Panc1 (cell line): ENCODE measurements at regions not wholly inside any gene's neighbourhood (a gene's known extent, or its start where the extent isn't known, plus 50 kb on each side); places are given as distances from the start of the nearest gene placed in this dataset.

Experiments
- ATAC-seq: fragments of 200-7000 bp; cut with Tn5 transposase; 2 replicates; pipeline ENCODE4 v1.9.1; 2020; ENCODE audit warnings: mild to moderate bottlenecking, moderate library complexity
- BruUV-seq: library from RNA; stranded (reverse); fragments of 400-500 nt; replicated peaks from 2 replicates; lab custom pipeline; 2021; lab: Mats Ljungman, UMichigan
- CTCF ChIA-PET: fragments of 300-600 bp; sonication (Branson Sonifier 250); formaldehyde crosslinking; loops from one replicate; lab custom pipeline; 2022; ENCODE audit warnings: antibody characterized with exemption; lab: Charles Lee
- POLR2A ChIA-PET: fragments of 300-600 bp; sonication (Branson Sonifier 250); formaldehyde crosslinking; loops from one replicate; lab custom pipeline; 2022; ENCODE audit warnings: antibody characterized with exemption; lab: Charles Lee
- DNase-seq: peaks from one replicate; pipeline ENCODE4 v3.0.0-alpha.2; 2010; ENCODE audit warnings: low read depth, low spot score
- H3K27ac ChIP-seq: 2 replicates; pipeline ENCODE4 v1.5.1; 2011; ENCODE audit warnings: mild to moderate bottlenecking, low read length, inconsistent platforms
- H3K27me3 ChIP-seq: fragments of 200-500 bp; sonication (Bioruptor generic); 2 replicates; pipeline ENCODE4 v1.6.0; 2014; ENCODE audit warnings: low read length, inconsistent platforms; ENCODE audit not compliant: control insufficient read depth, insufficient read depth
- H3K36me3 ChIP-seq: fragments of 200-500 bp; sonication (Bioruptor generic); 2 replicates; pipeline ENCODE4 v1.5.1; 2014; ENCODE audit warnings: inconsistent platforms, mild to moderate bottlenecking, low read length, moderate library complexity; ENCODE audit not compliant: control insufficient read depth, insufficient read depth
- H3K4me1 ChIP-seq: 2 replicates; pipeline ENCODE4 v1.5.1; 2011; ENCODE audit warnings: inconsistent platforms, mild to moderate bottlenecking, low read length, moderate library complexity; ENCODE audit not compliant: control insufficient read depth, insufficient read depth
- H3K4me3 ChIP-seq, 2 experiments: 2 replicates each; pipeline ENCODE4 v1.5.1; 2011 to 2012; ENCODE audit warnings: low read depth in 2 of 2, low read length in 2 of 2, mild to moderate bottlenecking in 2 of 2, inconsistent platforms in 1 of 2, moderate library complexity in 1 of 2
- H3K9me3 ChIP-seq: fragments of 200-500 bp; sonication (Bioruptor generic); 2 replicates; pipeline ENCODE4 v1.5.1; 2014; ENCODE audit warnings: low read depth, mild to moderate bottlenecking, inconsistent platforms, low read length, moderate library complexity; ENCODE audit not compliant: control insufficient read depth, insufficient read depth
- CTCF ChIP-seq: fragments of 450-650 bp; IDR thresholded peaks from 2 replicates; pipeline ENCODE4 v1.5.1; 2017; ENCODE audit warnings: mild to moderate bottlenecking
- POLR2AphosphoS5 ChIP-seq: IDR thresholded peaks from 2 replicates; pipeline ENCODE4 v1.6.1; 2012; ENCODE audit warnings: mild to moderate bottlenecking, low read depth, low read length, moderate library complexity
- REST ChIP-seq, 2 experiments: IDR thresholded peaks; 2 replicates each; pipeline ENCODE4 v1.6.1; 2011 to 2012; ENCODE audit warnings: low read depth in 2 of 2, control low read depth in 1 of 2, low read length in 1 of 2, mild to moderate bottlenecking in 1 of 2, moderate library complexity in 1 of 2; ENCODE audit not compliant: insufficient read depth in 1 of 2
- SIN3A ChIP-seq: IDR thresholded peaks from 2 replicates; pipeline ENCODE4 v1.6.1; 2012; ENCODE audit warnings: low read depth, mild to moderate bottlenecking, low read length, moderate library complexity, borderline replicate concordance; ENCODE audit not compliant: insufficient read depth
- TCF7L2 ChIP-seq: IDR thresholded peaks from 2 replicates; pipeline ENCODE4 v1.6.1; 2011; ENCODE audit warnings: mild to moderate bottlenecking, low read depth, low read length, inconsistent platforms
- in situ Hi-C: cut with HindIII; loops from 2 replicates; pipeline ENCODE4 v1.10.0; 2016; ENCODE audit warnings: low sequenced_read_pairs, low pct_unique_long_range_greater_than_20kb
- intact Hi-C: fragments of 100-400 bp; cut with micrococcal nuclease; formaldehyde crosslinking; loops from one replicate; pipeline ENCODE4 v1.10.0; 2022; ENCODE audit not compliant: unreplicated experiment

- Histone ChIP-seq H3K4me3 (no peak overlapping the region), H3K36me3 (no peaks in the 10 kb centered on the region), H3K27ac (no peak overlapping the region), H3K27me3 (no peaks in the 10 kb centered on the region), H3K4me1 (no peaks in the 10 kb centered on the region), H3K9me3 (no peaks in the 10 kb centered on the region)
- ATAC-seq (no peak), DNase-seq (no peak)
- BruUV-seq: no TSS peak
- ChIA-PET POLR2A (no interaction called here), CTCF (no interaction called here)
- intact Hi-C loops: no loop called here
- TF ChIP-seq CTCF: no peak
- TF ChIP-seq POLR2AphosphoS5: no peak
- TF ChIP-seq REST (IDR thresholded peaks at IDR 0.05; ENCODE audit: insufficient read depth in 1 of 2, low read depth in 2 of 2, low read length in 1 of 2): no peak
- TF ChIP-seq TCF7L2: no peak
- TF ChIP-seq SIN3A: no peak
- in situ Hi-C loops: no loop called here
Measured at GRCh38 chr6:170080169-170080827, 210.6 kb downstream of the DLL1 start.

- DNase-seq: no peak
- POLR2A ChIA-PET: no interaction called here
- H3K4me1 ChIP-seq: no peaks in the 10 kb centered on the region
- no peak overlapping the region for H3K4me3 ChIP-seq
- TF ChIP-seq POLR2AphosphoS5: no peak
- no peak for TF ChIP-seq TCF7L2
- BruUV-seq: no TSS peak
- intact Hi-C loops (no loop called here), in situ Hi-C loops (no loop called here)
- H3K27me3 ChIP-seq: 0 out of 2 replicates have a peak, but pooled peaks cover 8% of the 10 kb centered on the region
- no peaks in the 10 kb centered on the region for H3K36me3 ChIP-seq
- ATAC-seq: no peak
- no peaks in the 10 kb centered on the region for H3K9me3 ChIP-seq
- CTCF ChIA-PET: no interaction called here
- H3K27ac ChIP-seq: no peak overlapping the region
Measured at GRCh38 chr6:170076466-170077165, 214.3 kb downstream of the DLL1 start.

GRCh38 chr6:170075659-170076223, 215.1 kb downstream of the DLL1 start:
- 0 out of 2 replicates have a peak, but pooled peaks cover 10% of the 10 kb centered on the region for H3K27me3 ChIP-seq
- no peaks in the 10 kb centered on the region for H3K4me1 ChIP-seq
- H3K4me3 ChIP-seq: no peak overlapping the region
- H3K9me3 ChIP-seq: no peaks in the 10 kb centered on the region
- DNase-seq (no peak), ATAC-seq (peak; percentile 65)
- intact Hi-C loops (no loop called here), in situ Hi-C loops (no loop called here)
- no TSS peak for BruUV-seq
- TF ChIP-seq REST (IDR thresholded peaks at IDR 0.05; ENCODE audit: insufficient read depth in 1 of 2, low read depth in 2 of 2, low read length in 1 of 2): no peak
- TF ChIP-seq CTCF: no peak
- TF ChIP-seq POLR2AphosphoS5: no peak
- no peak for TF ChIP-seq TCF7L2
- TF ChIP-seq SIN3A: no peak
- H3K36me3 ChIP-seq: no peaks in the 10 kb centered on the region
- no peak overlapping the region for H3K27ac ChIP-seq
- POLR2A ChIA-PET: no interaction called here
- CTCF ChIA-PET: no interaction called here
